ENCODE measurements at regions not wholly inside any gene's neighbourhood (a gene's known extent, or its start where the extent isn't known, plus 50 kb on each side); places are given as distances from the start of the nearest gene placed in this dataset.

- TF ChIP-seq POLR2AphosphoS5 (IDR thresholded peaks at IDR 0.05; ENCODE audit: borderline replicate concordance, low read depth, low read length) (no peak), EZH2 (IDR thresholded peaks at IDR 0.05) (no peak), FOXP2 (optimal IDR thresholded peaks at IDR 0.05; ENCODE audit: control extremely low read depth, extremely low read length, insufficient read depth) (no peak)
- H3K9me3 ChIP-seq (ENCODE audit: low read depth, low read length) = no peaks in the 10 kb centered on the region
- no peak for DNase-seq (ENCODE audit: low read depth, low spot score)
- no peak overlapping the region for H3K9ac ChIP-seq (ENCODE audit: insufficient read length)
- no peaks in the 10 kb centered on the region for H3K36me3 ChIP-seq (ENCODE audit: insufficient read depth, low read length)
- no peak overlapping the region for H3K4me3 ChIP-seq
- no peak overlapping the region for H3K27ac ChIP-seq
These were observed 226.8 kb upstream of the IGFBP3 start for GRCh38 chr7:46147871-46148270.

DNA sequence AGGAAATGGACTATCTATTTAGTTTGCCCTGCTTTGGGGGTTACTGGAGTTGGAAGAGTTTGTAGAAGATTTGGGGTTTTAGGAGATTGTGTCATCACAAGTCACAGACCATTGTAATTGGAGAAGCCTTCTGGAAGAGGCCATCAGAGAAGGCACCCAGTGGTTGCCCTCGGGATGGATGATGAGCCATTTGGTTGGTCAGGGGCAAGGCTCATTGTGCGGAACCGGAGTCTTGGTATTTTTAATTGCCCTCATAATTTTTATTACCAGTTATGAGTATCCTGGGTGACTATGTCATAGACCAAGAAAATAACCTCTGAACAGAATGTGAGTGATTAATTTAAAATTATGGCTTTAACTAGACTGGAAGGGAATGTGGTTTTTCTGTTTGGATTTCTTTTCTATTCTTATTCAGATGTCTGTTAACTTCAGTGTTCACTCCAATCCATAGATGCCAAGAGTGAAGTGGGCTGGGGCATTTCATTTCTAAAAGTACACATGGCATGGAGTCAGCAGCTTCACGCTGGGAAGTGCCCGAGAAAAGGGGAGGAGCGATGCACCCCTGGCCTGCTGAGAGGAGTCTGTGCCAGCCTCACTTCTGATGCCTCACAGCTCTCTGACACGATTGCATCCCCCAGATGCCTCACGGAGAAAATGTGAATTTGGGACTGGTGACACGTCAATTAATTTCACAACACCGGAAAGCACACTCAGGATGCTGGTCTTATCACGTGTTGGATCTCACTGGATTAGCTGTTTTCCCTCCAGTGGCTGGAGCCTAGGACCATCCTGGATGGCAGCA lies 225.6 kb upstream of the IGFBP3 start:
- H3K27ac ChIP-seq = no peak overlapping the region
- H3K9me3 ChIP-seq (ENCODE audit: low read depth, low read length) = no peaks in the 10 kb centered on the region
- no peak for DNase-seq (ENCODE audit: low read depth, low spot score)
- no peak overlapping the region for H3K4me3 ChIP-seq
- no peak for TF ChIP-seq POLR2AphosphoS5 (IDR thresholded peaks at IDR 0.05; ENCODE audit: borderline replicate concordance, low read depth, low read length)
- no peak for TF ChIP-seq FOXP2 (optimal IDR thresholded peaks at IDR 0.05; ENCODE audit: control extremely low read depth, extremely low read length, insufficient read depth)
- TF ChIP-seq EZH2 (IDR thresholded peaks at IDR 0.05) = no peak
- no peaks in the 10 kb centered on the region for H3K36me3 ChIP-seq (ENCODE audit: insufficient read depth, low read length)
- H3K9ac ChIP-seq (ENCODE audit: insufficient read length) = no peak overlapping the region

DNA sequence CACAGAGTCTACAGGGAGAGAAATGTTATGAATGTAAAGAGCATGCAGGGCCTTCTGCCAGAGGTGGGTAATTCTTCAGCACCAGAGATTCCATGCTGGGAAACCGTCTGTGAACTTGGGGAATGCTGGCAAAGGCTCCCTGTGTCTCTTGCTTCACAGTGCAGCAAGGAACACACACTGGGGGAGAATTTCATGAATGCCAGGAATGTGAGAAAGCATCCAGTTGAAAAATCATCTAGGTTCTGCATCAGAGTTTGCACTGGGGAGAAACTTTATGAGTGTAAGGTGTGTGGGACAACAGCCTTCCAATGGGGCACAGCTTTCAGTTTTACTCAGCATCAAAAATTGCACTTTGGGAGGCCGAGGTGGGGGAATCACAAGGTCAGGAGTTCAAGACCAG lies 224.3 kb upstream of the IGFBP3 start:
- no peaks in the 10 kb centered on the region for H3K36me3 ChIP-seq (ENCODE audit: insufficient read depth, low read length)
- no peak overlapping the region for H3K9ac ChIP-seq (ENCODE audit: insufficient read length)
- H3K4me3 ChIP-seq = no peak overlapping the region
- TF ChIP-seq POLR2AphosphoS5 (IDR thresholded peaks at IDR 0.05; ENCODE audit: borderline replicate concordance, low read depth, low read length) (no peak), FOXP2 (optimal IDR thresholded peaks at IDR 0.05; ENCODE audit: control extremely low read depth, extremely low read length, insufficient read depth) (no peak), EZH2 (IDR thresholded peaks at IDR 0.05) (no peak)
- H3K9me3 ChIP-seq (ENCODE audit: low read depth, low read length) = no peaks in the 10 kb centered on the region
- DNase-seq (ENCODE audit: low read depth, low spot score) = no peak
- H3K27ac ChIP-seq = no peak overlapping the region

GRCh38 chr7:46143949-46144917 lies 223.2 kb upstream of the IGFBP3 start:
- H3K9ac ChIP-seq (ENCODE audit: insufficient read length) = no peak overlapping the region
- H3K9me3 ChIP-seq (ENCODE audit: low read depth, low read length) = no peaks in the 10 kb centered on the region
- H3K36me3 ChIP-seq (ENCODE audit: insufficient read depth, low read length) = no peaks in the 10 kb centered on the region
- H3K27ac ChIP-seq = no peak overlapping the region
- TF ChIP-seq FOXP2 (optimal IDR thresholded peaks at IDR 0.05; ENCODE audit: control extremely low read depth, extremely low read length, insufficient read depth) (no peak), POLR2AphosphoS5 (IDR thresholded peaks at IDR 0.05; ENCODE audit: borderline replicate concordance, low read depth, low read length) (no peak), EZH2 (IDR thresholded peaks at IDR 0.05) (no peak)
- no peak for DNase-seq (ENCODE audit: low read depth, low spot score)
- H3K4me3 ChIP-seq = no peak overlapping the region

GRCh38 chr7:46143421-46143820 lies 222.3 kb upstream of the IGFBP3 start:
- Histone ChIP-seq H3K9ac (ENCODE audit: insufficient read length) (no peak overlapping the region), H3K27ac (no peak overlapping the region), H3K4me3 (no peak overlapping the region), H3K36me3 (ENCODE audit: insufficient read depth, low read length) (no peaks in the 10 kb centered on the region), H3K9me3 (ENCODE audit: low read depth, low read length) (no peaks in the 10 kb centered on the region)
- no peak for DNase-seq (ENCODE audit: low read depth, low spot score)
- no peak for TF ChIP-seq FOXP2 (optimal IDR thresholded peaks at IDR 0.05; ENCODE audit: control extremely low read depth, extremely low read length, insufficient read depth)
- no peak for TF ChIP-seq POLR2AphosphoS5 (IDR thresholded peaks at IDR 0.05; ENCODE audit: borderline replicate concordance, low read depth, low read length)
- no peak for TF ChIP-seq EZH2 (IDR thresholded peaks at IDR 0.05)

- Histone ChIP-seq H3K9me3 (ENCODE audit: low read depth, low read length) (no peaks in the 10 kb centered on the region), H3K9ac (ENCODE audit: insufficient read length) (no peak overlapping the region), H3K27ac (no peak overlapping the region), H3K36me3 (ENCODE audit: insufficient read depth, low read length) (no peaks in the 10 kb centered on the region), H3K4me3 (no peak overlapping the region)
- DNase-seq (ENCODE audit: low read depth, low spot score) = no peak
- TF ChIP-seq POLR2AphosphoS5 (IDR thresholded peaks at IDR 0.05; ENCODE audit: borderline replicate concordance, low read depth, low read length) = no peak
- no peak for TF ChIP-seq EZH2 (IDR thresholded peaks at IDR 0.05)
- TF ChIP-seq FOXP2 (optimal IDR thresholded peaks at IDR 0.05; ENCODE audit: control extremely low read depth, extremely low read length, insufficient read depth) = no peak
These were observed 218.0 kb upstream of the IGFBP3 start for GRCh38 chr7:46139079-46139478.

DNA sequence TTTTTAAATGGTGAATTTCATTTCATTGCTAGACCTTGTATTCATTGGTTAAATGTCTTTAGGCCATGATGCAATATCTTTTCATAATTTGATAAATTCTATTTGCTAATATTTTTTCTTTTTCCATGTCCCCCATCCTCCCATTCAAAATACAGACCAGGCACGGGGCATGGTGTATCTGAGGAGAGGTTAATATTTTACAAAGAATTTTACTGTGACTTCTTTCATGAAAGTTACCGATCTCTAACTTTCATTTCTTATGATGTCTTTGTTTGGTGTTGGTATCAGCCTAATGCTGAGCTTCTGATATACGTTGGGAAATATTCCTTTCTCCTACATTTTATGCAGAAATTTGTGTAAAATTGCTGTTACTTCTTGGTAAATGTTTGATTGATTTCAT lies 216.7 kb upstream of the IGFBP3 start:
- no peak overlapping the region for H3K4me3 ChIP-seq
- H3K9ac ChIP-seq (ENCODE audit: insufficient read length) = no peak overlapping the region
- TF ChIP-seq FOXP2 (optimal IDR thresholded peaks at IDR 0.05; ENCODE audit: control extremely low read depth, extremely low read length, insufficient read depth) (no peak), POLR2AphosphoS5 (IDR thresholded peaks at IDR 0.05; ENCODE audit: borderline replicate concordance, low read depth, low read length) (no peak)

GRCh38 chr7:46135557-46135956 lies 214.5 kb upstream of the IGFBP3 start:
- H3K9me3 ChIP-seq (ENCODE audit: low read depth, low read length) = no peaks in the 10 kb centered on the region
- H3K4me3 ChIP-seq = no peak overlapping the region
- H3K9ac ChIP-seq (ENCODE audit: insufficient read length) = no peak overlapping the region
- no peak for DNase-seq (ENCODE audit: low read depth, low spot score)
- no peak overlapping the region for H3K27ac ChIP-seq
- H3K36me3 ChIP-seq (ENCODE audit: insufficient read depth, low read length) = no peaks in the 10 kb centered on the region
- TF ChIP-seq POLR2AphosphoS5 (IDR thresholded peaks at IDR 0.05; ENCODE audit: borderline replicate concordance, low read depth, low read length) = no peak
- TF ChIP-seq EZH2 (IDR thresholded peaks at IDR 0.05) = no peak
- no peak for TF ChIP-seq FOXP2 (optimal IDR thresholded peaks at IDR 0.05; ENCODE audit: control extremely low read depth, extremely low read length, insufficient read depth)

More for the DNA sequence above, 216.7 kb upstream of the IGFBP3 start:
- H3K9me3 ChIP-seq (ENCODE audit: low read depth, low read length) = no peaks in the 10 kb centered on the region
- no peak for DNase-seq (ENCODE audit: low read depth, low spot score)
- H3K27ac ChIP-seq = no peak overlapping the region
- H3K36me3 ChIP-seq (ENCODE audit: insufficient read depth, low read length) = no peaks in the 10 kb centered on the region

All from SK-N-MC (cell line).